GM19372 (cell line): ENCODE measurements at regions not wholly inside any gene's neighbourhood (a gene's known extent, or its start where the extent isn't known, plus 50 kb on each side); places are given as distances from the start of the nearest gene placed in this dataset.
"Not testable (repeated sequence)": the region's sequence is repeated elsewhere in the genome, so short reads cannot be mapped to it uniquely, and the experiment has no call there.

ENCODE experiments used
- ATAC-seq: cut with Tn5 transposase; IDR thresholded peaks from one replicate; pipeline ENCODE4 v1.9.1; 2021; ENCODE audit warnings: mild to moderate bottlenecking, low read depth, moderate library complexity; ENCODE audit not compliant: unreplicated experiment

- no peak for ATAC-seq
These were observed 50.4 kb upstream of the ARHGEF7 start for GRCh38 chr13:111064661-111065060.

DNA sequence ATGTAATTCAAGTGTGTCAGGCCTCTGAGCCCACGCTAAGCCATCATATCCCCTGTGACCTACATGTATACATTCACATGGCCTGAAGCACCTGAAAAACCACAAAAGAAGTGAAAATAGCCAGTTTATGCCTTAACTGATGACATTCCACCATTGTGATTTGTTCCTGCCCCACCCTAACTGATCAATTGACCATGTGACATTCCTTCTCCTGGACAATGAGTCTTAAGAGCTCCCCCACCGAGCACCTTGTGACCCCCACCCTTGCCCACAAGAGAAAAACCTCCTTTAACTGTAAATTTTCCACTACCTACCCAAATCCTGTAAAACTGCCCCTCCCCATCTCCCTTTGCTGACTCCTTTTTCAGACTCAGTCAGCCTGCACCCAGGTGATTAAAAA, 52.1 kb upstream of the ARHGEF7 start:
- no peak for ATAC-seq

- no peak for ATAC-seq
These were observed 52.8 kb upstream of the ARHGEF7 start for GRCh38 chr13:111062305-111062704.

DNA sequence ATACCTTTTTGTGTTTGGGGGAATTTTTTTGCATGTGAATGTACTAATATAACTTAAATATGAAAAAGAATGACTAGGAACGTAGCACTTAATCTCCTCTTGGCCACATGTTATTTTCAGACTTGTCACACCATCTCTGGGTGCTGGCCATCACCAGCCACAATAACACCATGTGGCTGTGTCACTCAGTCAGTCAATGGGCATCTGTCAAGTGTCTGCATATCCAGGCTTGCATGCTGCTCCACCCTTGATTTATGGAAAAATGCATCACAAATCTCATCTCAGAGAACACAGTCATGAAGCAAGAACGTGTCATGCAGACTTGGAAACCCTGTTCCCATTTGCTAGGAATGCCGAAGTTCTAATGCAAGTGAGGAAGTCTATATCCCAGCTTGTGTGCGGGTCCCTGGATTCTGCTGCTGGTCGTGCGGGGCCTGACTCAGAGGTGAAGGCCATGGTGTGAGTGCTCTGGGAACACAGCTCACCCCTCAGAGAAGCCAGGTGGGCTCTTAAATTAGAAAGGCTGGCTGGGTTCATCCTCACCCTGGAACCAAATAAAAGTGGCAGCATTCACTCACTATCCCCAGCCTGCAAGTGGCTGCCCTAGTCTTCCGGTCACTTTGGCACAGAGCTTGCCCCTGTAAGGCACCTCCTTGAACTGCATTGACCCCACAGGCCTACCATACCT, 53.6 kb upstream of the ARHGEF7 start:
- no peak for ATAC-seq

DNA sequence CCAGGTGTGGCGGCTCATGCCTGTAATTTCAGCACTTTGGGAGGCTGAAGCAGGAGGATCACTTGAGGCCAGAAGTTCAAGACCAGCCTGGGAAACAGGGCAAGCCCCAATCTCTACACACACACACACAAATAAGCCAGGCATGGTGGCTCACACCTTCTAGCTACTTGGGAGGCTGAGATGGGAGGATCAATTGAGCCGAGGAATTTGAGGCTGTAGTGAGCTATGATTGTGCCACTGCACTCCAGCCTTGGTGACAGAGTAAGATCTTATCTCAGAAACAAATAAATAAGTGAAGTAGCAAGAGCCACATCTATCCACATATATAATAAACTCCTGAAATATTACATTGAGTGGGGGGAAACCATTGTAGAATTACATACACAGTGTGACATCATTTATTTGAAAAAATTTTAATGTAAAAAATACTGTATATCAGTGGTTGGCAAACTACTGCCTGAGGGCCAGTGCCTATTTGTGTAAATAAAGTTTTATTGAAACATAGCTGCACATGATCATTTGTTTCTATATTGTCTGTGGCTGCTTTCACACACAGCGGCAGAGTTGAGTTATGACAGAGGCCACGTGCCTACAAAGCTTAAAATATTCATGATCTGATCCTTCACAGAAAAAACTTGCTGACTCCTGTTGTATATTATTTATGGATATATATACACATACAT, 54.7 kb upstream of the ARHGEF7 start:
- ATAC-seq = no peak

- ATAC-seq = no peak
These were observed 56.2 kb upstream of the ARHGEF7 start for GRCh38 chr13:111058796-111059506.

GRCh38 chr13:111058339-111058738, 56.8 kb upstream of the ARHGEF7 start:
- ATAC-seq = not testable (repeated sequence)

GRCh38 chr13:111051726-111052232, 63.3 kb upstream of the ARHGEF7 start:
- ATAC-seq = not testable (repeated sequence)

GRCh38 chr13:111051041-111051725, 63.9 kb upstream of the ARHGEF7 start:
- ATAC-seq = no peak

GRCh38 chr13:111050539-111050879, 64.6 kb upstream of the ARHGEF7 start:
- no peak for ATAC-seq

GRCh38 chr13:111049791-111050538, 65.1 kb upstream of the ARHGEF7 start:
- no peak for ATAC-seq

GRCh38 chr13:111048387-111048786, 66.7 kb upstream of the ARHGEF7 start:
- no peak for ATAC-seq

- no peak for ATAC-seq
These were observed 67.8 kb upstream of the ARHGEF7 start for GRCh38 chr13:111047326-111047725.

DNA sequence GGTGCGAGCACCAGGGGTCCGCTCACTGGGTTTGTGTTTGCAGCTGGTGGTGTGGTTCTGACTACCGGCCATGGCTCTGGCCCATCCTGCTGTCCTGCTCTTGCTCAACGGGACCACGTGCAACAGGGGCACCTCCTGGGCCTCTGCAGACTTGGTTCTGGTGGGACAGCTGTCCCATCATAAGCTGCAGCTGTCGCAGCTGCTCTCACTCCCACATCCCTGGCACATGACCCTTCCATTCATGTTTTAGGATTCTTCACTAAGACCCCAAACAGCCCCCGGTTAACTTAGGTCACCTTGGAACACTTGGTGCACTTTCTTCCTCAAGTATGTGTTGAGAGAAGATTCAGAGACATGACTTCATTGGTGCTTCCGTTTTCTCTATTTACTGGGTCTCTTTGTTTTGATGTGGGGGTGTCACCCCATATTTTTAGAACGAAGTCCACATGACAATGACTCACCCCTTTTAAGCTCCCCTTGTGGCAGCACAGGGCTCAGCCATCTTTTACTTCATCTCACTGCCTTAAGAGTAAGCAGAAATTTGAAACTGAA, 68.4 kb upstream of the ARHGEF7 start:
- ATAC-seq = peak; percentile 80

- no peak for ATAC-seq
These were observed 69.9 kb upstream of the ARHGEF7 start for GRCh38 chr13:111045170-111045569.

DNA sequence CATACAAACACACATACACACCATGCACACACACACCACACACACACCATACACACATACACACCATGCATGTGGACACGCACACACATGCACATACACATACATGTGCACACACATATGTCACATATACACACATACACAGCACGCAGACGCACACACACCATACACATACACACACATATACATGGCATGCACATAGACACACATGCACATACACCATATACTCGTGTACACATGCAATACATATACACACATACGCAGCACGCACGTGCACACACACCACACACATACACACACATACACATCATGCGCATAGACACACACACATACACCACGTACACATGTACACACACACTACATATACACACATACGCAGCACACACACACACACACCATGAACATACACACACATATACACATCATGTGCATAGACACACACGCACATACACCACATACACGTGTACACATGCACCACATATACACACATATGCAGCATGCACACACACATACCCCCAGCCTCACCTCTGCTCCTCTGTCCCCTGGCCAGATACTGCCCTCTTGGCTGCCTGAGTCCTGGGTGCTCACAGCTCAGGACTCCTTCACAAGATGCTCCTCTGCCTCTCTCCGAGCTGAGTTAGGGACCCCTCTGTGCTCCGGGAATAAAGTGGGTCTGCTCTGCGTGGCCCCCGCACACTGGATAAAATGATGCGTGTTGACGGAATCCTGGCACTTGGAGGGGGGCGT, 70.9 kb upstream of the ARHGEF7 start:
- no peak for ATAC-seq

- ATAC-seq = no peak
These were observed 71.5 kb upstream of the ARHGEF7 start for GRCh38 chr13:111043575-111043982.

GRCh38 chr13:111042661-111043226, 72.4 kb upstream of the ARHGEF7 start:
- ATAC-seq = no peak

- ATAC-seq = no peak
These were observed 74.3 kb upstream of the ARHGEF7 start for GRCh38 chr13:111040830-111041229.
